ENCODE measurements at regions not wholly inside any gene's neighbourhood (a gene's known extent, or its start where the extent isn't known, plus 50 kb on each side); places are given as distances from the start of the nearest gene placed in this dataset.

GRCh38 chr9:99694393-99694792, 127.3 kb upstream of the NR4A3 start:
- DNase-seq (ENCODE audit: low read depth in 2 of 2): no peak

GRCh38 chr9:99699396-99699795, 122.3 kb upstream of the NR4A3 start:
- no peak for DNase-seq (ENCODE audit: low read depth in 2 of 2)

- no peak for DNase-seq (ENCODE audit: low read depth in 2 of 2)
Observed at GRCh38 chr9:99712214-99712613, 109.5 kb upstream of the NR4A3 start.

GRCh38 chr9:99713838-99714306, 107.8 kb upstream of the NR4A3 start:
- DNase-seq (ENCODE audit: low read depth in 2 of 2): peak in 1 of 2 donors; percentile 14

- no peak for DNase-seq (ENCODE audit: low read depth in 2 of 2)
Observed at GRCh38 chr9:99718631-99719030, 103.1 kb upstream of the NR4A3 start.

GRCh38 chr9:99720455-99721050, 101.1 kb upstream of the NR4A3 start:
- DNase-seq (ENCODE audit: low read depth in 2 of 2): peak in 1 of 2 donors; percentile 11

- no peak for DNase-seq (ENCODE audit: low read depth in 2 of 2)
Observed at GRCh38 chr9:99721898-99722297, 99.8 kb upstream of the NR4A3 start.

- DNase-seq (ENCODE audit: low read depth in 2 of 2): no peak
Observed at GRCh38 chr9:99722877-99723276, 98.8 kb upstream of the NR4A3 start.

- DNase-seq (ENCODE audit: low read depth in 2 of 2): no peak
Observed at GRCh38 chr9:99724640-99725039, 97.0 kb upstream of the NR4A3 start.

GRCh38 chr9:99725852-99726251, 95.8 kb upstream of the NR4A3 start:
- no peak for DNase-seq (ENCODE audit: low read depth in 2 of 2)

GRCh38 chr9:99726758-99727157, 94.9 kb upstream of the NR4A3 start:
- peak in 1 of 2 donors; percentile 71 for DNase-seq (ENCODE audit: low read depth in 2 of 2)

- DNase-seq (ENCODE audit: low read depth in 2 of 2): no peak
Observed at GRCh38 chr9:99730062-99730461, 91.6 kb upstream of the NR4A3 start.

GRCh38 chr9:99731950-99732349, 89.7 kb upstream of the NR4A3 start:
- no peak for DNase-seq (ENCODE audit: low read depth in 2 of 2)

- peak; percentile 54 to 74 for DNase-seq (ENCODE audit: low read depth in 2 of 2)
Observed at GRCh38 chr9:99732715-99733114, 89.0 kb upstream of the NR4A3 start.

GRCh38 chr9:99735041-99735440, 86.6 kb upstream of the NR4A3 start:
- DNase-seq (ENCODE audit: low read depth in 2 of 2): no peak

- no peak for DNase-seq (ENCODE audit: low read depth in 2 of 2)
Observed at GRCh38 chr9:99736291-99736690, 85.4 kb upstream of the NR4A3 start.

- no peak for DNase-seq (ENCODE audit: low read depth in 2 of 2)
Observed at GRCh38 chr9:99737649-99738048, 84.0 kb upstream of the NR4A3 start.

- no peak for DNase-seq (ENCODE audit: low read depth in 2 of 2)
Observed at GRCh38 chr9:99743006-99743405, 78.7 kb upstream of the NR4A3 start.

GRCh38 chr9:99743455-99743854, 78.2 kb upstream of the NR4A3 start:
- DNase-seq (ENCODE audit: low read depth in 2 of 2): no peak

GRCh38 chr9:99744132-99744531, 77.6 kb upstream of the NR4A3 start:
- no peak for DNase-seq (ENCODE audit: low read depth in 2 of 2)

GRCh38 chr9:99745085-99745484, 76.6 kb upstream of the NR4A3 start:
- no peak for DNase-seq (ENCODE audit: low read depth in 2 of 2)

GRCh38 chr9:99746406-99746805, 75.3 kb upstream of the NR4A3 start:
- no peak for DNase-seq (ENCODE audit: low read depth in 2 of 2)

- no peak for DNase-seq (ENCODE audit: low read depth in 2 of 2)
Observed at GRCh38 chr9:99748266-99748665, 73.4 kb upstream of the NR4A3 start.

GRCh38 chr9:99748676-99749075, 73.0 kb upstream of the NR4A3 start:
- DNase-seq (ENCODE audit: low read depth in 2 of 2): no peak
